HG03571 (cell line): ENCODE measurements at regions not wholly inside any gene's neighbourhood (a gene's known extent, or its start where the extent isn't known, plus 50 kb on each side); places are given as distances from the start of the nearest gene placed in this dataset.

Experiments
- ATAC-seq: cut with Tn5 transposase; IDR thresholded peaks from one replicate; pipeline ENCODE4 v1.9.1; 2021; ENCODE audit not compliant: unreplicated experiment

DNA sequence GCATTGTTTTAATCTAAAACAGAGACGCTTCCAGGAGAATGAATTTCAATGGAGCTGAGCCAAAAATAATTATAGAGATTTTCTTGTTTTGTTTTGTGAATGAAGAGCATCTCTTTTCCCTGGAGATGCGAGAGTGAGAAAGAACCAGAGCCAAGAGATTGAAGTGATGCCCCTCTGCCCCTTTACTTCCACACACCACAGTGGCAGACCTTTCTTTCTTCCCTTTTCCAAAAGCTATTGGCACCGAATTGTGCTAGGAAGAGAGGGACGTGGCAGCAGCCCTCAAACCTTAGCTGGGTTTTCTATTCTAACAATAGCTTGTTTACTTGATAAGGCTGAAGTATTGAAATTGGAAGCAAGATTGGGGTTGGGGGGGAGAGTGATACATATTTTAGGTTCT, 133.0 kb upstream of the TMEM161B start:
- no peak for ATAC-seq

GRCh38 chr5:88401228-88401627, 132.6 kb upstream of the TMEM161B start:
- no peak for ATAC-seq

DNA sequence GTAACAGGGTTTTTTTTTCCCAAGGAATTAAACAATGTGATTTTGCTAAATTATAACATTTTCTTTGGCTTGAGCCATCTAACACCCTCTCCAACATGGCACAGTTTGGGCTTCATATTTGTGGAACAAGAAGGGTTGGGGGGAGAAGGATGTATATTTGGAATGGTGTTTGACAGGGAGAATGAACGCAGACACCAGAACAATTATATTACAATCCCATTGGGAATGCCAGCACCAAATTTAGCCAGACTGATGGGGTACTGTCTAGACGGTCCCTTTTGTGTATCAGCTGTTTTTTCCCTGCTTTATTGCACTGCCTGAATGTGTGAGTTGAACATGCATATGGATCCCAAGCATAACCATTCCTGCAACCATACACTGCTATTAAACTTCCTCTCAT, 130.9 kb upstream of the TMEM161B start:
- no peak for ATAC-seq

GRCh38 chr5:88398316-88398715, 129.7 kb upstream of the TMEM161B start:
- ATAC-seq, result no peak

GRCh38 chr5:88396751-88397281, 128.2 kb upstream of the TMEM161B start:
- no peak for ATAC-seq

GRCh38 chr5:88396000-88396535, 127.4 kb upstream of the TMEM161B start:
- ATAC-seq, result no peak

- no peak for ATAC-seq
These were observed 126.6 kb upstream of the TMEM161B start for GRCh38 chr5:88395264-88395663.

DNA sequence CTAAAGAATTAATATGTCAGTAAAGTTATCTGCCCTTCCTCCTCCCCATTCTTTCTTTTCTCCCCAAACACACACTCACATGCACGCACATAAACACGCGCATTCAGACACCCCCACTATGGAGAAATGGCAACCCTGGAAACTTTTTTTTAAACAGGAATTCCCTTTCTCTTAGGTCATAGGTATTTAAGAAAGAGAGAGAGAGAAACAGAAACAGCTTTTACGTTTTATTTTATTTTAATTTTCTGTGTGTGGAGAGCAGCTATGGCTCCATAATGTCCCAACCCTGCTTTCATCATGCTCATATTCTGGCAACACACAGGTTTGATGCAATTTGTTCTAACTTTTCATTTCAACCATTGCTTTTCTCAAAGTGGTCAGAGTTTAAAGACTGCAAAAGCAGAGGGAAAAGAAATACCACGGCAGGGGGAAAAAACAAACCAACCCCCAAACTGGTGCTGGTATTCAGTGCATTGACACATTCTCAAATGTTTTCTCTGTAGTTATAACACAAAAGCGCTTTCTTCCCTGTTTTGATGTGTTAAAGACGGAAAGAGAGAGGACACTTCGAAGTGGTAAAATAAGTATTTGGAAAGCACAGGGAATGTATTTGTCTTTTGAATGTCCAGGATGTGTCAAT, 126.0 kb upstream of the TMEM161B start:
- ATAC-seq, result no peak

GRCh38 chr5:88393716-88394535, 125.3 kb upstream of the TMEM161B start:
- no peak for ATAC-seq

- no peak for ATAC-seq
These were observed 124.4 kb upstream of the TMEM161B start for GRCh38 chr5:88393042-88393441.

GRCh38 chr5:88391991-88392390, 123.3 kb upstream of the TMEM161B start:
- ATAC-seq, result no peak

GRCh38 chr5:88391116-88391515, 122.5 kb upstream of the TMEM161B start:
- no peak for ATAC-seq

- ATAC-seq, result no peak
These were observed 121.8 kb upstream of the TMEM161B start for GRCh38 chr5:88390481-88390880.

DNA sequence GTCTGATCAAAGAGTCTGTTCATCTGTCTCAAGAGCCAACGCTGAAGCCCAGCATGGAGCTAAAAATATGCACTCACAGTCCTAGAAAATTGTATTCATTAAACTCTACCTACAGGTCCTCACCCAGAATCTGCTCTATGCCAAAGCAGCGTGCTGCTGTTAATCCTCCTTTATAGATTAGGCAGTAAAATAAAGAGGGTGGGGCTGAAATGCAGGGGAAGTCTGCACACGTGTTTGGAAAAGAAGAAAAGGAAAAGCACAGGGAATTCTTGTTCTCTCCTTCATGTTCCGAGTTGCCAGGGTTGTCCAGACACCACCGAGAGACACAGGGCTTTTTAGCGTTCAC, 121.4 kb upstream of the TMEM161B start:
- ATAC-seq, result no peak

DNA sequence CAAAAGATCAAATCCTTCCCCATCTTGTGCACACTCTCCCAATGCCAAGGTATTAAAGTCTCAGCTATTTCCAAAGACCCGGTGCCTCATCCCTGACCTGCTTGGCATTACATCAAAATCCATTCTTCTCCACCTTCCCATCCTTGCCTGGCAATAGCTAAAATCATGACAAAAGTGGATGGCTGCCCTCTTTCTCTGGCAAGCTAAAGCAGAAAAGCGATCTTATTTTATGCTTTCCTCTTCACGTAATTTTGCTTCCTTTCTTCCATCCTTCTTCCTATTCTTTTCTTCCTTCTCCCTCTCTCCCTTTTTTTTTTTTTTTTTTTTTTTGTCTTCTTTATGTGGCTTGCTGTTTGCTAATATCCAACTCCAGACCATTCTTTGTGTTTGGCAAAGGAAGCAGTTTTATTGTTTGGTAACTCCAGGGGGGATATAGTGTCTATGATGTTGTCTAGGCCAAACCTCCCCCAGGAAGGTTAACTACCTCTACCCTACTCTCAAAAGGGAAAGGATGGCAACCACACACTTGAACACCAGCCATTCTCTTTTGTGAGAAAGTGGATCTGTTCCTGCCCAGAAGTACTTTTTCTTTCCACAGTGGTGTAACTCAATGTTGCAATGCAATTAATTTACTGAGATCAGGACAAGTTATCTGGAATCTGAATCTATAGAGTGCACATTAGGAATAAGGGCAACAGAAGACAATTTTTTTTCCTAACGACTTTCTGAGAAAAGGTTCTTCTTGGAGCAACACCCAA, 120.9 kb upstream of the TMEM161B start:
- ATAC-seq, result no peak

- no peak for ATAC-seq
These were observed 120.1 kb upstream of the TMEM161B start for GRCh38 chr5:88388476-88389337.

DNA sequence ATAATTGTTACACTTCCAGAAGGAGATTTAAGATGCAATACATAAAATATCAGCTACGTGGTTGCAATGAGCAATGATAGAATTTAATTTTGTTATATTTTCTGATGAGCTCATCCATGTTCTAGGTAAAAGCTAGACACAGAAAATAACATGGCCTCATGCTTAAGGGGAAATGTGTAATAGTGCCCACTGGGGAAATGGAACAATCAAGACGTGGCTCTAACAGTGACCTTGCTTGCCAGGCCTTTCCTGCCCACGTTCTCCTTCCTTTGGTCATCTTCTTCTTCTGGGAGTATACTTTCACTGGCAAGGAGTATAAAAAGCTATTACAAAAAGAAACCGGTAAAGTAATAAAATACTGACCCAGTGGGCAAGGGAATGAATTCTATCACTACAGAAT, 116.2 kb upstream of the TMEM161B start:
- no peak for ATAC-seq

GRCh38 chr5:88380332-88380731, 111.7 kb upstream of the TMEM161B start:
- no peak for ATAC-seq

DNA sequence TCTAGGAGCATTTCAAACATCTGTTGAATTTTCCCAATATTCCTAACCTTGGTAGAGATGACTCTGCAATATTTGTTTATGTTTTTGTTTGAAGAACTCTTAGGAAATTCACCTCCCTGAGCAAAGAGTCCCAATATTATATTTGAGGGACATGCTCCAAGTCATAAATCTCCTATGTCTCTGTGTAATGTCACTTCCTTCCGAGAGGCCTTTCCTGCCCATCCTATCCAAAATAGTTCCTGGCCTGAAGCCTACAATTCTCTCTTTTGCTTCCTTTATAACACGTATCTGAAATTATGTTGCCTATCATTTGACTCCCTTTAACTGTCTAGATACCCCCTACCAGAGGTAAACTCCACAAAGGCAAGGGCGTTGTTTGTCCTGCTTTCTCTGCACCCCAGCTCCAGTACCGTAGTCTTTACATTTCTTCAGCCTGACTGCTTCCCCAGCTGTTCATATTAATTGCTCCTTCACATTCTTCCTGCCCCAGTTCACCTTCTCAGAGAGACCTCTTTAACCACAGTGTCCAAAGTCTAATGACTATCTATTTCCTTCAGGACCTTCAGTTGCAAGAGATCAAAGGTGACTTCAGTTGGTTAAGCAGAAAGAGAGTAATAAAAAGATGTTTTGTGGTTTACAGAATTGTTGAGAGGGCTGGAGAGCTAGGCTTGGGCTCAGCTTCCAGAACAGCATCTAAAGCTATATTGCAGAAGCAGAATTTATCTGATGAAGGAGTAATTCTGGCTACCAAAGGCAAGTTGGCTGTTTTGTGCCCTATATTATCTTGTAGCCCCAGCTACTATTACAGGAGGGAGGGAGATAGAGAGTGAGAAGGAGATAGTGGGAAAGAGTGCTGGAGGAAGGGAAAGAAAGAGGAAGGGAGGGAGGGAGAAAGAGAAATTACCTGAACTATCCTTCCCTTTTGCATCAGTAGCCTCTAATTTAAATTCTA, 109.3 kb upstream of the TMEM161B start:
- no peak for ATAC-seq
